ENCODE measurements at regions not wholly inside any gene's neighbourhood (a gene's known extent, or its start where the extent isn't known, plus 50 kb on each side); places are given as distances from the start of the nearest gene placed in this dataset.

- TF ChIP-seq CTCF (IDR thresholded peaks at IDR 0.05) = no peak
- ChIA-PET CTCF (no interaction called here), POLR2A (no interaction called here)
- Mint-ChIP-seq H3K27me3 (peaks cover 24% of the 10 kb centered on the region), H3K4me1 (no peaks in the 10 kb centered on the region), H3K9me3 (peaks cover 4% of the 10 kb centered on the region), H3K4me3 (no peak overlapping the region), H3K36me3 (ENCODE audit: low read depth) (no peaks in the 10 kb centered on the region), H3K27ac (no peak overlapping the region)
- DNase-seq (no peak), ATAC-seq (ENCODE audit: low read depth) (no peak)
- intact Hi-C loops (cut with micrococcal nuclease) = loop anchor here (10.0 kb wide), 1 partner anchor 968 kb away; no protein-coding TSS in a partner anchor
Observed at GRCh38 chr4:36417146-36417545, 135.7 kb downstream of the DTHD1 start.

- TF ChIP-seq CTCF (IDR thresholded peaks at IDR 0.05) = no peak
- no peaks in the 10 kb centered on the region for H3K4me1 Mint-ChIP-seq
- POLR2A ChIA-PET = no interaction called here
Observed at GRCh38 chr4:36420111-36420679, 138.8 kb downstream of the DTHD1 start.

GRCh38 chr4:36422607-36423006, 141.2 kb downstream of the DTHD1 start:
- CTCF ChIA-PET = no interaction called here
- POLR2A ChIA-PET = no interaction called here

More at GRCh38 chr4:36420111-36420679, 138.8 kb downstream of the DTHD1 start:
- CTCF ChIA-PET = no interaction called here
- Mint-ChIP-seq H3K9me3 (peaks cover 4% of the 10 kb centered on the region), H3K4me3 (no peak overlapping the region), H3K36me3 (ENCODE audit: low read depth) (no peaks in the 10 kb centered on the region), H3K27ac (no peak overlapping the region), H3K27me3 (peaks cover 19% of the 10 kb centered on the region)
- intact Hi-C loops (cut with micrococcal nuclease) = no loop called here
- no peak for DNase-seq
- ATAC-seq (ENCODE audit: low read depth) = no peak

GRCh38 chr4:36426741-36427140, 145.3 kb downstream of the DTHD1 start:
- Mint-ChIP-seq H3K4me3 (no peak overlapping the region), H3K9me3 (no peaks in the 10 kb centered on the region), H3K27ac (no peak overlapping the region), H3K27me3 (peaks cover 5% of the 10 kb centered on the region), H3K36me3 (ENCODE audit: low read depth) (no peaks in the 10 kb centered on the region), H3K4me1 (peaks cover 11% of the 10 kb centered on the region)
- TF ChIP-seq CTCF (IDR thresholded peaks at IDR 0.05) = no peak
- DNase-seq = no peak
- intact Hi-C loops (cut with micrococcal nuclease) = no loop called here
- ATAC-seq (ENCODE audit: low read depth) = no peak
- CTCF ChIA-PET = no interaction called here
- POLR2A ChIA-PET = no interaction called here

More at GRCh38 chr4:36422607-36423006, 141.2 kb downstream of the DTHD1 start:
- H3K27me3 Mint-ChIP-seq = peaks cover 8% of the 10 kb centered on the region
- H3K27ac Mint-ChIP-seq = no peak overlapping the region
- intact Hi-C loops (cut with micrococcal nuclease) = no loop called here
- ATAC-seq (ENCODE audit: low read depth) = no peak
- no peak for TF ChIP-seq CTCF (IDR thresholded peaks at IDR 0.05)
- peaks cover 9% of the 10 kb centered on the region for H3K4me1 Mint-ChIP-seq
- H3K36me3 Mint-ChIP-seq (ENCODE audit: low read depth) = no peaks in the 10 kb centered on the region
- H3K9me3 Mint-ChIP-seq = peaks cover 4% of the 10 kb centered on the region
- no peak for DNase-seq
- H3K4me3 Mint-ChIP-seq = no peak overlapping the region

GRCh38 chr4:36427696-36428095, 146.3 kb downstream of the DTHD1 start:
- intact Hi-C loops (cut with micrococcal nuclease) = no loop called here
- DNase-seq (no peak), ATAC-seq (ENCODE audit: low read depth) (no peak)
- POLR2A ChIA-PET = no interaction called here
- peaks cover 11% of the 10 kb centered on the region for H3K4me1 Mint-ChIP-seq
- CTCF ChIA-PET = no interaction called here
- no peaks in the 10 kb centered on the region for H3K36me3 Mint-ChIP-seq (ENCODE audit: low read depth)
- H3K27me3 Mint-ChIP-seq = peaks cover 5% of the 10 kb centered on the region
- no peak for TF ChIP-seq CTCF (IDR thresholded peaks at IDR 0.05)
- no peak overlapping the region for H3K4me3 Mint-ChIP-seq
- H3K27ac Mint-ChIP-seq = no peak overlapping the region
- no peaks in the 10 kb centered on the region for H3K9me3 Mint-ChIP-seq

Measured in activated B cell treated with CpG ODN at 0.5 μM for 24 hours (primary cell).